GM12892 (cell line): ENCODE measurements at regions not wholly inside any gene's neighbourhood (a gene's known extent, or its start where the extent isn't known, plus 50 kb on each side); places are given as distances from the start of the nearest gene placed in this dataset.

Source experiments
- POLR2AphosphoS5 ChIP-seq: IDR thresholded peaks from 2 replicates; pipeline ENCODE4 v1.6.1; 2011; ENCODE audit warnings: low read depth, low read length, control low read depth
- TAF1 ChIP-seq: IDR thresholded peaks from 2 replicates; pipeline ENCODE4 v1.6.1; 2011; ENCODE audit warnings: low read depth, mild to moderate bottlenecking, control low read depth, low read length, borderline replicate concordance

DNA sequence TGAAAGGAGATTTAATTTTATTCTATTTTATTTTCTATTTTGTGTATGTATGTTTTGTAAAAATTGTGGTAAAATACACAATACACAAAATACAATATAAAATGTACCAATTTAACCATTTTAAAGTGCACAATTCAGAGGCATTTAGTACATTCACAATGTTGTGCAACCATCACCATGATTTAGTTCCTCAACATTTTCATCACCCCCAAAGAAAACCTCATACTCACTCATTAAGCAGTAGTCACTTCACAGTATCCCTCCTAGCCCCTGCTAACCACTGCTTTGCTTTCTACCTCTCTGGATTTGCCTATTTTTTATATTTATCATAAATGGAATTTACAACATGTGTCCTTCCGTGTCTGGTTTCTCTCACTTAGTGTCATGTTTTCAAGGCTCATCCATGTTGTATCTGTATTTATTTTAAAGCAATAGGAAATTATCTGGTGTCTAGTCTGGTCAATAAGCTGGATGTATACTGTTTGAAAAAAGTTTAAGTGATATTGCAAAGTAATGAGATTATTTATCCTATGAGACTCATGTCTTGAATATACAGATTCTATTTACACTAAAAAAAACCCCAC is 77.9 kb upstream of the GLS start:
- TF ChIP-seq TAF1 (no peak), POLR2AphosphoS5 (no peak)
